SK-N-DZ (cell line): ENCODE measurements at regions not wholly inside any gene's neighbourhood (a gene's known extent, or its start where the extent isn't known, plus 50 kb on each side); places are given as distances from the start of the nearest gene placed in this dataset.
A peak's percentile ranks its signal among the peaks of the same experiment; 100 is the strongest.
"Not testable (repeated sequence)": the region's sequence is repeated elsewhere in the genome, so short reads cannot be mapped to it uniquely, and the experiment has no call there.

Experiments used
- DNase-seq: peaks from one replicate; pipeline ENCODE4 v3.0.0-alpha.2; 2015; ENCODE audit warnings: low spot score

DNA sequence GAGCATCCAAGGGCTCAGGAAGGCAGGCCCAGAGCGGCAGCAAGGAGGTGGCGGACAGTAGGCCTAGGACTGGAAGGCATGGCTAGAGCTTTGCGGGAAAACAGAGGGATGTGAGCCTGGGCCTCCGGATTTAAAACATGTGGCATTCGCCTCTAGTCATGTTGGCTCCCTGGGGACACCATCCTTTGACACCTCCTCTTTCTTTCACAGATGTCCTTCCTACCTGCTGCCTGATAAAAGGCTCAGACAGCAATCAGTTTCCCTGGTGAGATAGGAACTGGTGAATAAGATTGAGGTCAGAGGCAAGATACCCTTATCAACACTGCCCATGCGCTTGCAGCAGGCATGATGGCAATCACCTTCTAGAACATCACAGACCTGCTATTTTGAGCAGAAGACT is 277.6 kb downstream of the SIPA1L2 start:
- no peak for DNase-seq

DNA sequence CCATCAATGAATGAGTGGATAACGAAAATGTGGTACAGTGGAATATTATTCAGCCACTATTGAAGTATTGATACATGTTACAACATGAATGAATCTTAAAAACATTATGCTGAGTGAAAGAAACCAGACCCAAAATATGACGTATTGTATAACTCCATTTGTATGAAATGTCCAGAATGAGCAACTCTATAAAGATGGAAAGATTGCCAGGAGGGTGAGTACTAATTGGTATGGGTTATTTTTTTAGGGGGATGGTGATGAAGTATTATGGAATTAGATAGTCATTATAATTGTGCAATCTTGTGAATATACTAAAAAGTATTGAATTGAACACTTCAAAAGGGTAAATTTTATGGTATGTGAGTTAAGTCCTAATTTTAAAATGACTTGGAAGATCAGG is 278.6 kb downstream of the SIPA1L2 start:
- DNase-seq = no peak

DNA sequence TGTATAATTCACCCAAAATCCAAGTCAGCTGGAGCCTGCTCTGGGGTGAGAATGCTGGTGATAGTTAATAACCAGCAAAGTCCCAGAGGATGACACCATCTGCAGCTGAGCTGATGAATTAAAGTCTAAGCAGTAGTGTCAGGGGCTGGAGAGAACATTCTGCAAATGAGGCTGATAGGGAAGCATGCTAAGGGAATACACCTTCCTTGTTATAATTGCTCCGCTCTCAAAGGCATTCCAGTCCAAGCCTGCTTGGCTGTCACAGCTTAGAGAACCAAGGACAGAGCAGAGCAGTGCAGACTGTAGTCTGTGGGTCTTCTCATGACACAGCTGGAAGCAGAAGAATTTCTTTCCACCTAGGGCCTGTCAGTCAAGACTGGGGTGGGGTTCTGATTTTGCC is 283.1 kb downstream of the SIPA1L2 start:
- DNase-seq = no peak

DNA sequence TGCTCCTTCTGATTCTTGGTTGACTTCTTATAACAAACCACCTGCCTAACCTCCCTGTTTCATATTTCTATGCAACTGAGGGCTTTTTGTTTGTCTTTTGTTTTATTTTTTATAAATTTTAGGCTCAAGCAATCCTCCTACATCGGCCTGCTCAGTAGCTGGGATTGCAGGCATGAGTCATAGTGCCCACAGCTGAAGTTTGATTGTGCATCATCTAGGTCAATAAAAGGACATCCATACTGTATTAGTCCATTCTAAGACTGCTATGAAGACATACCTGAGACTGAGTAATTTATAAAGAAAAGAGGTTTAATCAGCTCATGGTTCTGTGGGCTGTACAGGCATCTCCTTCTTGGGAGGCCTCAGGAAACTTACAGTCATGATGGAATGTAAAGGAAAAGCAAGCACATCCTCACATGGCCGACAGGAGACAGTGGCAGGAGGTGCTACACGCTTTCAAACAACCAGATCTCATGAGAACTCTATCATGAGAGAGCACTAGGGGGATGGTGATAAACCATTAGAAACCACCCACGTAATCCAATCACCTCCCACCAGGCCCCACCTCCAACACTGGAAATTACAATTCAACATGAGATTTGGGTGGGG is 285.0 kb downstream of the SIPA1L2 start:
- DNase-seq = no peak

DNA sequence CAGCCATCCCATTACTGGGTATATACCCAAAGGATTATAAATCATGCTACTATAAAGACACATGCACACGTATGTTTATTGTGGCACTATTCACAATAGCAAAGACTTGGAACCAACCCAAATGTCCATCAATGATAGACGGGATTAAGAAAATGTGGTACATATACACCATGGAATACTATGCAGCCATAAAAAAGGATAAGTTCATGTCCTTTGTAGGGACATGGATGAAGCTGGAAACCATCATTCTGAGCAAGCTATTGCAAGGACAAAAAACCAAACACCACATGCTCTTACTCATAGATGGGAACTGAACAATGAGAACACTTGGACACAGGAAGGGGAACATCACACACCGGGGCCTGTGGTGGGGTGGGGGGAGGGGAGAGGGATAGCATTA is 285.7 kb downstream of the SIPA1L2 start:
- DNase-seq = not testable (repeated sequence)

DNA sequence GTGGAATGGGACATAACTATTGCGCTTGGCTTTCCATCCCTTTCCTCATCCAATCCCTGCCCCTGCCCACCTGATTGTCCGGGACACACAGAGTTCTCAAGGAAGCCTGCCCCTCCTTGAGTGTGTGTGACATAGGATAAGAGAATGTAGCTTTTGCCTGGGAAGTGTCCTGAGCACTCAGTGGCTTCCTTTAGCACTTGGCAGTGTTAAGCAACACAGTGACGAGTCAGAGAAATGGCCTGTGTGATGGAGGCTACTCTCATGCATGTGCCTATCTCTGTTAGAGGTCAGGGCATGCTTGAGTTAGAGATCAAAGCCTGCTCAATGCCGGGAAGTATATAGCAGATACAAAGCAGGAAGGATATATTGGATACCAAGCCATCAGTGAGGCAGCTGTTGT is 289.5 kb downstream of the SIPA1L2 start:
- DNase-seq = no peak

DNA sequence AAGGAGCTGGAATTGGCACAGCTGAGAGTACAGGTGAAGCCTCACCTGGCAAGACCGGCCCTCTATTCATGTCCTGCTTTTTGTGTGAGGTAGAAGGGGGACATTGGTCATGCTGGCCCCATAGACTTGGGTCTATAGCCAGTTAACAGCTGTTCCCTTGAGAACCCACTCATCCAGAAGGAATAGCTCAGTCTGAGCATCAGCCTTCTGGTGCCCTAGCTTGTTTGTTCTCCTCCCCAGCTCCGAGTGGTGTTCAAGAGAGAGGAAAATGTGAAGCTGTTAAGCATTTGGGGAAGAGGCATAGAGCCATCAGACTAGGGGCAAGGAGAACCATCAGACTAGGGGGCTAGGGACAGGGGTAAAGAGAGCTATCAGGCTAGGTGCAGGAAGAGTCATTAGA is 290.9 kb downstream of the SIPA1L2 start:
- no peak for DNase-seq

DNA sequence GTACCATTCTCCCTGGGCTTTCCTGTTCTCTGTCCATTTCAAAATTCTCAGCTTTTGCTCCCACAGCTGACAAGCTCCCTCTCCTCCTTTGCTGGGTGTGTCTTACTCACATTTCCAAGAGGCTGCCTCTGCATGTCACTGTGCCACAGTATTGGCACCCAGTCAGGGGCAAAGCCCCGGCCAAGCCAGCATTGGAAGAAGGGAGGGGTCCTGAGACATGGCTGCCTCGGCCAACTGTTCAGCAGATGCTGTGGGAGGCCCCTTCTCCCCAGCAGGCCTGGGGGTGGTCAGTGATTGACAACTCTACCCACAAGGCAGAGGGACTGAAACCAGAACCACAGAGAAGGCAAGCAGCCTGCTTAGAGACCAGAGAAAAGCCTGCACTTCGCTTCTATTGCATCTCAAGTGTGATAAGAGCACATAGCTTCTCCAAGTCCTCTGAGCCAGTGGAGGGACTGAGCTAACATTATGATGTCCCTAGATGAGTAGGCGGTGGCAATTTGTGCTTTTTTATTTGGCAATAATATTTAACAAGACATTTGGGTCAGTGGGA is 294.1 kb downstream of the SIPA1L2 start:
- DNase-seq = peak; percentile 51

DNA sequence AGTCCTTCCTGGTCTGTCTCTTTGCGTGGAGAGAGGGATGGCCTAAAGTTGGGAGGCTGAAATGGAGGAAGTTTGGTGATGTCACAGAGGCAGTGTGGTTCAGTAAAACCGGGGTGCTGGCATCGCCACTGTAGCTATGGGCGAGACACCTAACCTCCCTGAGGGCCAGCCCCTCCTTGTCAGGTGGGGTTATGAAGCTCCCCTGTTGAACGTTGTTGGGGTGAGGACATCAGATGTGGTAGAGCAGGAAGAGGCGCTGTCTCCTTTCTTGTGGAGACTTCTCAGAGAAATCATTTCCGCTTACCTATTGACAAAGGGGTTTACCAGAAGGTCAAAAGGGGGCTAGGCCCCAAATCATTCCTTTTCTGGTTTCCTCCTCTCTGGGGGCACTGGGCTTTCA is 294.7 kb downstream of the SIPA1L2 start:
- no peak for DNase-seq

DNA sequence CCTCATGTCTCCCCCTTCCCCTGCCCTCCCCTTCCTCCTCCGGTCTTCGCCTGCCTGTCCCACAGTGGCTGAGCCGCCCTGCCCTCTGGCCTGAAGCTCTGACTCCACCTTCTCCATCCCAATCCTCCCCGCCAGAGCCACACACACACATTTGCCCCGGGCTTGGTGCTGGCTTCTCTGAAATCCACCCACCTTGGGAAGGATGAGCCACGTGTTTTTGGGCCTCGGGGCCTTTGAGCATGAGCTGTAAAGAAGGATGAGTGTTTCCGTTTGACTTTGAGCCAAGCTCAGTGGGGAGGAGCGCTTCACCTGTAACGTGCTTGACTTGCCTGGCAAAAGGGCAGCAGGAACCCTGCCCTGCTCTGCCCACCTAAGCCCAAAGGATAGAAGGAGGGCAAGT is 295.1 kb downstream of the SIPA1L2 start:
- no peak for DNase-seq

DNA sequence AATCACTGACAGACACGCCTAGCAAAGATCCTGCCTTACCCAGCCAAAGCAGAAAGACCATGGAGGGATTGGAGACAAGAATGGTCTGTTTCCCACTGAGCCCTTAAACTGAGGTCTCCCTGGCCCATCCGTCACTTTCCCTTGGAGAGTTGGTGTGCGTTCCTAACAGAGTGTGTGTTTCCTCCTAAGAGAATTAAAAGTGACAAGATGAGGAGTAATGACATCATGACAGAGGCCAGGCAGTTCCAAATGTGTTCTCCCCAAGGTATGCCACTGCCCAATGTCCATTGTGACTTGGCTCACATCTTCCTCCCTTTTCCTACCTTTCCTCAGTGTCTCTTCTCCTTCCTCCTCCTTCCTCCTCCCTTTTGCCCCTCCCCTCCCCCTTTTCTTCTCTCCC is 295.7 kb downstream of the SIPA1L2 start:
- peak; percentile 86 for DNase-seq

DNA sequence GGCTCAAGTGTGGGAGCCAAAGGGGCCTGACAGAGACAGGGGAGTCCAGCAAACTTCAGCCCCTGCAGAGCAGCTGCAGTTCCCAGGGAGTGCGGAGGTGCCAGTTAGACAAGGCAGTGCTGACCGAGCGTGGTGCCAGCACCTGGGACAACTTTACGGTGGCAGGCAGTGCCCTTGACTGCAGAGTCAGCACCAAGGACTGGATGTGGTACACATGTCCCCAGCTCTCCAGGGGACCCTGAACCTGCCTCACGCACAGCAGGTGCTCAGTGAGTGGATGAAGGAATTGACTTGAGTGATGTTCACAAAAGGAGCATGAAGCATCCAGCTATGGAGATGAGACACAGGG is 296.5 kb downstream of the SIPA1L2 start:
- no peak for DNase-seq

DNA sequence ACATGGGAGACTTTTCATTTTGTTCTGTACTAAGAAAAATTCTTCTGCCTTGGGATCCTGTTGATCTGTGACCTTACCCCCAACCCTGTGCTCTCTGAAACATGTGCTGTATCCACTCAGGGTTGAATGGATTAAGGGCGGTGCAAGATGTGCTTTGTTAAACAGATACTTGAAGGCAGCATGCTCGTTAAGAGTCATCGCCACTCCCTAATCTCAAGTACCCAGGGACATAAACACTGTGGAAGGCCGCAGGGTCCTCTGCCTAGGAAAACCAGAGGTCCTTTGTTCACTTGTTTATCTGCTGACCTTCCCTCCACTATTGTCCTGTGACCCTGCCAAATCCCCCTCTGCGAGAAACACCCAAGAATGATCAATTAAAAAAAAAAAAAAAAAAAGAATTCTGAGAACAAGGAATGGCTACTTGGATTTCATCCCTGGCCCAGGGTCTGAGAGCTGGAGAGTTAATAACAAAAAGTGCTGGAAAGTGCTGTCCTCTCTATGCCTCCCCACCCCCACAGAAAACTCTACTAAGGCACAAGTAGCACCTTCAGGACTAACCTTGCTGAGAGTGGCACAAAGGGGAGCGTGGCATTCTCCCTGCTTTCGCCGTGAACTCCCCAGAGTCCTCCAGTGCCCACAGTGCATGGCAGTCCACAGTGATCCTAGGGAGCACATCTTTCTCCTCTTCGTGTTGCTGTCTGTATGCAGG is 297.1 kb downstream of the SIPA1L2 start:
- DNase-seq = not testable (repeated sequence)

DNA sequence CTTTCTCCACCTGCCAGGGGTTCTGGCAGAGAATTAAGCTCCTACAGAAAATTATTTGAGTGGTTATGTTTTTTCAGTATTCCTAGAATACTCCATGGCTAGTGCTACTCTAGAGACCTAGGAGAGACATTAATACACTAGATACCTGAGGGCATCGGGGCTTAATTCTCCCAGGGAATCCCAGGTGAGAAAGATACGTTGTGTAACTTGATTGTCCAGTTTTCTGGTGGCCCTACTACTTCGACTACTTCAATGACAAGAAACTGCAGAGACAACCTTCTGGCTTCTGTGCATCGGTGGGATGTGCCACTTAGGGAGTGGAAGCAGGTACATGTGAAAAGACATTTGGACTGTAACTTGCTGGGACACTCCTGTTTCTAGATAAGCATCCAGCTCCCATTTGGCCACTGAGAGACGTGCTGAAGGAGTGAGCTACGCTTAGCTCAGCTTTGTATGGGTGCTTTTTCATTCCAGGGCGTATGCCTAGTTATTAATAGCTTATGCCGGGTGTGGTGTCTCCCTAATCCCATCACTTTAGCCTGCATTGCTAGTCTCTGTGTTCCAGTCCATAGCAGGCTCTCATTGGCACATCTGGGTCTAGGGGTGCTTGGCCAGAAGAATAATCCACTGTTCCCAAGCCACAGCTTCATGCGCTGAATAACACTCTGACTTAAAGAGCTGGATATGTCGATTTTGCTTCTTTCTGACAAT is 300.7 kb downstream of the SIPA1L2 start:
- no peak for DNase-seq

DNA sequence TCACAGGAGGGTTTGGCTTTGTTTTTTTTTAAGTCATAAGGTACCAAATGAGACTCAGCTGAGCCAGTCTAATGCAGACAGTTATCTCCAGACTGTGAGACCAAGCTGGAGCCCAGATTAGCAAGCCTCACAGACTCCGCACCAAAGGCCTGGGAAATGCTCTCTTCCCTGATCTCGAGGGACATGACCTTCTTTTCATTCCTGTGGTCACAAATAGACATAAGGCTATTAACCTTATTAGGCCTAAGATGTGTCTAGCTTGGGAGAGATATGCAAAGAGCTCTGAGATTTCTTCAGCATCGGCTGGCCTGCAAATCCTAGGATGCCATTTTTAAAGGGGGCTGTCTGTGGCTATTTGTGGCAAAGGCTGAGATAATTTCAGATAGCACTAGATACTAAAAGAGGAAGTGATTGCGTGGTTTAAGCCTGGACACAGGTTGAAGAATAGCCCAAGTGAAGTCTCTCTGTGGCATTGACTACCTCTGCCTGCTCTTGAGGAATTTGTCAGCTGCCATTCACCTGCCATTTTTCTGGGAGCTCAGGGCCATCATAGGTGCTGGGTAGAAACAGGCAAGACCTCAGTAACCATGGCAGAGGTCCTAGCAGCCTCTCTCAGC is 301.3 kb downstream of the SIPA1L2 start:
- no peak for DNase-seq

DNA sequence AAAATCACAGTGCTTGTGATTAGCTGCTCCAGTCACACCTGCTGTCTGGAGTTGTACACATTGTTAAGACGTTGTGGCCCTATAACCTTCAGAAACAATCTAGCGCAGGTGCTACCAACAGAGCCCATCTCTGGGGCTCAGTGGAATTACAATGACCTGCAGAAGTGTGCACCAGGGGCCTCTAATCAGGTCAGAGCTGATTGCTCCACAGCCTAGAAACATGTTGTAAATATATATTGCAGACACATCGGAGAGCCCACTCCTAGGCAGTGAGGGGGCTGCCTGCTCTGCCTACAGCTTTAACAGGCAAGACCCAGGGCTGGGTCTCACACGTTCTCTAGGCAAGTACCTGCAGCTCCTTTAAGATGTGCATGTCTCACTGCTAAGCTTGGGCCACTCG is 302.0 kb downstream of the SIPA1L2 start:
- DNase-seq = no peak

DNA sequence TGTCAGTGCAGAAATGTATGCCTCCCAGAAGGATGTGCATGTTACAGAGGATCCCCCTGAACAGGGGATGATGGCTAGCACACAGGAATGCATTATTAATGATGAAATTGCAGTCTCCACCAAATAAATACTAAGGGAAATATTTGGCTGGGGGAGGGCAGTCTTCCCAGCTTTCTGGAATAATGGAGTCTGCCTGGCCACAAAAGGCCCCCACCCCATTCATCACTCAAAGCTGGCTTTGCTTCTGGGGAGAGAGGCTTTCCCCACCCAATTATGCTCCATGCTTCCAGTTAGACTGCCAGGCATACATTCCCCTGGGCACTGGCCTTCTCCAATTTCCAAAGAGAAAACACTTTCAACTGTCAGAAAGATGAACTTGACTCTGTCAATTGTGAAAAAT is 302.7 kb downstream of the SIPA1L2 start:
- no peak for DNase-seq

DNA sequence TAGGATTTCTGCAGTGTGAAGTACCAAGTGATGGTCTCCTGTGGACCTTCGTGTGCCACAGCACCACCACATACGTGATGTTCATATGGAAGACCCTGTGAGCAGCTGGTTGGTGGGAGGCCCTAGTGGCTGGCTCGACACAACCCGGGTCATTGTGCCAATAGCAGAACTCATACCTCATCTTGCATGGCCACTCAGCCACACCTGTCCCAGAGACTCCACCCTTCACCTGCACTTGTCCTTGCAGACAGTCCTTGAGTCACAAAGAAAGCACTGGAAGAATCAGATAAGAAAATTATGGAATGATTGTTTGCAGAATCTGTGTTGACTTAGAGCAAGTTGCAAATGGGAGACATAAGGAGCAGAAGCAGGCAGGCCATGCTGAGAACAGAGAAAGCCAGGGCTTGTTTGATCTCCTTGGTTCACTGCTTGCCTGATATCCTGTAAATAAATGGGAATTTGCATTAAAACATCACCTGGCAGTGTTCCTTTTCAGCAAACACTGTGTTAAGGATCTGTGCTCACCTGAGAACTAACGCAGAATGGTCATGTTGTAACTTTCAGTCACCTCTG is 307.7 kb downstream of the SIPA1L2 start:
- no peak for DNase-seq

DNA sequence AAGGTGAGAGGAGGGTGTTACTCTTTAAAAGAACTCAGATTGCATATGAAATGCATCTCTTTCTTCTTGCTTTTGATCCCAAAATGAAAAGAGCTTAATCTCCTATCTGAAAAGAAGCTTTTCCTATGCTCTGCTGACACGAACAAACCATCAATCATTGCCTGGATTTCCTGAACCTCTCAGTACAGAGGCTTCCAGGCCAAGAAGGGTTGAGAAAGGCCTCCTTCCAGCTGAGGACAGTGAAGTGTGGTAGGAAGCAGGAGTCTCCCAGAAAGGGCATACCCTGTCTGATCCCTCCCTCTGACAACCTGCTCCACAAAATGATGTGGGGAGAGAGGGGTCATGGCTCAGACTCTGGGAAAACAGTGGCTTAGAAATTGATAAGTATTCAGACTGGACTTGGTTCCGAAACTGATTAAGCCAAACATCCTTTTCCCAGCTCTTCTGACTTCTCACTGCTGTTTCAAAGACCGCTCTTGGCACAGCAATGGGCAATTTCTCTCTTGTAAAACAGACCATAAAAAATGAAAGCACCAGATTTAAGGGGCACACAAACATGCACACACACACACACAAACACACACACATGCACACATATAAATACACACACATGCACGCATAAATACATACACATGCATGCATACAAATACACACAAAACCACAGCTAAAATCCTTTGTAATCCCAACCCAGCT is 310.3 kb downstream of the SIPA1L2 start:
- no peak for DNase-seq

DNA sequence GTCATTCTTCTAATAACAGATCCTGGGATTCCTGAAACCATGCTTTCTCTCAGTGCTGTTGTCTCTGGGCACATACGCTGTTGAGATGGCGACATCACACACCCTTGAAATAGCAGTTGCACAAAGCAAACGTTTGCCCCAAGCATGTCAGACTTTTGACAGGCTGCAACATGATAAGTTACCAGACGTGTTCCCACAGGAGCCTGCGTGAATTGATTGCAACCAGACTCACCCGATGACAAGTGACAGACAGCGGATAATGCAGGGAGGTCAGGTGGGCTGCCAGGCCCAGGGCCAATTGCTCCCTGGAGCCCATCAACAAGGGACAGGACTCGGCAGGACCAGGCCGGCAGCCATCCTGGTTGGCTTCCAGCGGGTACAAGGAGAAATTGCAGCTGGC is 310.9 kb downstream of the SIPA1L2 start:
- DNase-seq = peak; percentile 90

DNA sequence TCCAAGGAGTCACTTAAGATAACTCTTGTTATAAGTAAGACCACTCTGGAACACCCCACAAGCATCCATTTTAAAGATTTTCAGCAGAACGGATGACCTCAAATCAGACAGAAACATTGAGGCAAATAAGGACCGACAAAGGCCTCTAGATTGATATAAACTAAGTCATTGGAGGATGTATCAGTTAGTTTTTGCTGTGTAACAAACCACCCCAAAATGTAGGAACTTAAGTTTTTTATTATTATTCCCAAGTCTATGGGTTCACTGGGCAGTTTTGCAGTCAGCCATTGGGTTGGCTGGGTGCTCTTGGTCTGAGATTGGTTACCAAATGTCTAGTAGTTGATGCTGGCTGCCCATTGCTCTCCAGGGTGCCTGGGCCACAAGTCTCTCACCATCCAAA is 311.8 kb downstream of the SIPA1L2 start:
- no peak for DNase-seq
